ENCODE measurements at regions not wholly inside any gene's neighbourhood (a gene's known extent, or its start where the extent isn't known, plus 50 kb on each side); places are given as distances from the start of the nearest gene placed in this dataset.

- POLR2A ChIA-PET: interaction anchor here (1.0 kb wide), 1 partner anchor 330 kb away, joined by 3 read pairs; no protein-coding TSS in a partner anchor
Measured at GRCh38 chr14:71472356-71473340, 459.6 kb upstream of the RGS6 start.

GRCh38 chr14:71473843-71474242, 458.4 kb upstream of the RGS6 start:
- ChIA-PET CTCF (no interaction called here), POLR2A (interaction anchor here (1.0 kb wide), 1 partner anchor 331 kb away, joined by 3 read pairs; no protein-coding TSS in a partner anchor)

More at GRCh38 chr14:71472356-71473340, 459.6 kb upstream of the RGS6 start:
- CTCF ChIA-PET: interaction anchor here (0.7 kb wide), 1 partner anchor 74 kb away, joined by 4 read pairs; no protein-coding TSS in a partner anchor

DNA sequence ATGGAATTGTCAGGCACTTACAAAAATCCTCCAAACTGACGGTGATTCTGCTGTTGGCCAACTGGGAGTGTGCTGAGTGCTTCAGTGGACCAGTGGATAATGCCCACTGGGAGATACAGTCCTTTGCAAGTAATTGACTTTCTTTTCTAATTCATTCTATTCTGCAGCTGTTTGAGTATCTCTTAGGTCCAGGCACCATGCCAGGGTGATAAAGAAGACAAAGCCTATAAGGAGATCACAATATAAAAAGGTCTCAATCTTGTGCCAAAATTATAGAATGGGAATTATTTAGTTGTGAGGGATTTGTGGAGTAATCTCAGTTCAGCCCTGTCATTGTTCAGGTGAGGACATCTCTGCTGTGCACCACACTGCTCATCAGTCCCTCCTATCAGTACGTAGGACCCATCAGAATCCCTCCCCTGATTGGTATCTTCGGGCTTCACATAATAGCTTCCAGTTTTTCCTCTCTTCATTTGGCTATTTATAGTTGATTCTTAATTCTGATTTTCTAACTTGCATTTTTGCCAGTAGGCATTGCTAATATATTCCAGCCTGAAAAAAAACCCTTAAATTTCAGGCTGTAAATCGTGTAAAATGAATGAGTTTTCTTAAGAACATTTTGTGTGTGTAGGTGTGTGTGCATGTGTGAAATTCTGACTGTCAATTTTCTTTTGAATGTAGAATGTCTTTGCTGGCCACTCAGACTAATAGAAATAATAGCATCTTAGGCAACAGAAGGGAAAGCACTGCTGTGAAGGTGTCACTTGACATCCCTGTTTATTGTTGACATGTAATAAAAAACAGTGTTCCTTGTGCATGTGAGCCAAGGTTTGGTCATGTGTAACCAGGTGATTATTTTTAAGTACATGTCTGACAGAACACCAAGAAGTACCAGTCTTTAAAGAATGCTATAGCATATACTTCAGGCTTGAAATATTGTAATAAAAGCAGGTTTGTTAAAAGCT, 457.6 kb upstream of the RGS6 start:
- ChIA-PET CTCF (no interaction called here), POLR2A (no interaction called here)

DNA sequence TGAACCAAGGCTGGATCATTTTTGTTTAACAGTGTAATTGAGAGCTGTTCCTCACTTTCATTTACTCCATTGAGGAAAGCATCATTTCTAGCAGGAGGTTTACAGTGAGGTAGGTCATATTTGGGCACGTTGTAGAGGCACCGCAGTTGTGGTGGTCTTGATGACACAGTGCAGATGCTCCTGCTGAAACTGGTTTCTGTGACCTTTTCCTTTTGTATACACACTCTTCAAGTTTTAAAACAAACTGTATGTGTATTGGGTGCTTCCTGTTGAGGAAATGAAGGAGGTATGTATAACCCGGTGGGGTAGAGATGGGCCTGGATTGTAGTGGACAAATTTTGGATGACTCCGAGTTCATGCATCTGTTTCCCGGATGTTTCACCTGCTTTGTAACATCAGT, 456.3 kb upstream of the RGS6 start:
- CTCF ChIA-PET: no interaction called here
- POLR2A ChIA-PET: interaction anchor here (0.6 kb wide), 1 partner anchor 164 kb away, joined by 3 read pairs; no protein-coding TSS in a partner anchor

GRCh38 chr14:71478542-71478941, 453.7 kb upstream of the RGS6 start:
- ChIA-PET POLR2A (no interaction called here), CTCF (no interaction called here)

DNA sequence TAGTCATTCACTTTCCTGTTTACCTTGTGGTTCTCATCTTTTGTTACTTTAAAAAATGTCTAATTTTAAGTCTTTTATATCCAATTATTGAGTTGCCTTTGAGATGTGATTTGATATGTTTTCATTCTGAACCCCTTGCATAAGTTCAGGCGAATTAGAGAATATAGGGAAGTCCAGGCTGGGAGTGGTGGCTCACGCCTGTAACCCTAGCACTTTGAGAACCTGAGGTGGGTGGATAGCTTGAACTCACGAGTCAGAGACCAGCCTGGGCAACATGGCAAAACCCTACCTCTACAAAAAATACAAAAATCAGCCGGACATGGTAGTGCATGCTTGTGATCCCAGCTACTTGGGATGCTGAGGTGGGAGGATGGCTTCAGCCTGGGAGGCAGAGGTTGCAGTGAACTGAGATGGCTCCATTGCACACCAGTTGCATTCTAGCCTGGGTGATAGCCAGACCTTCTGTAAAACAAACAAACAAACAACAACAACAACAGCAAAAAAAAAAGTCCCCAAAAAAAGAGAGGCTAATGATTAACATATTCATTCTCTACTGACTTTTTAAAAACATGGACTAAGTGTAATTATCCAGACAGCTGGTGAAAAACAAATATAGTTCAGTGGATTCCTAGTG, 451.1 kb upstream of the RGS6 start:
- ChIA-PET CTCF (no interaction called here), POLR2A (no interaction called here)

GRCh38 chr14:71482671-71483070, 449.6 kb upstream of the RGS6 start:
- CTCF ChIA-PET: no interaction called here
- POLR2A ChIA-PET: no interaction called here

- ChIA-PET POLR2A (no interaction called here), CTCF (no interaction called here)
Measured at GRCh38 chr14:71483154-71483553, 449.1 kb upstream of the RGS6 start.

DNA sequence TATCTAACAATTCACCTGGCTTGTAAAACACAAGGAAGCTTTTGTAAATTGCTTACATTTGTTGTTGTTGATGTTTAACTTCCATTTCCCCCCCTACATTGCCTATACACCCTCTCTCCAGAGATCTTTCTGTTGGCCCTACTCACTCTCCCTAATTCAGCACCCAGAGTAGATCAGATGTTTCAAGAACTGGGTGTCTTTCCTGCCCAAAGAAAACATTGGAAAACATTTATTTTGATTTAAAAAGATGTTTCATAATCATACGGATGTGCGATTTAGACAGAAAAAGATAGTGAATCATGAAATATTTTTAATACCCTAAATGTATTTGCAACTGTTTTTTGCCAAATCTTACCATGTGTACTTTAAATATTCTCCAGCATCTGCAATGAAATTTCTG, 446.4 kb upstream of the RGS6 start:
- CTCF ChIA-PET: no interaction called here
- POLR2A ChIA-PET: no interaction called here

DNA sequence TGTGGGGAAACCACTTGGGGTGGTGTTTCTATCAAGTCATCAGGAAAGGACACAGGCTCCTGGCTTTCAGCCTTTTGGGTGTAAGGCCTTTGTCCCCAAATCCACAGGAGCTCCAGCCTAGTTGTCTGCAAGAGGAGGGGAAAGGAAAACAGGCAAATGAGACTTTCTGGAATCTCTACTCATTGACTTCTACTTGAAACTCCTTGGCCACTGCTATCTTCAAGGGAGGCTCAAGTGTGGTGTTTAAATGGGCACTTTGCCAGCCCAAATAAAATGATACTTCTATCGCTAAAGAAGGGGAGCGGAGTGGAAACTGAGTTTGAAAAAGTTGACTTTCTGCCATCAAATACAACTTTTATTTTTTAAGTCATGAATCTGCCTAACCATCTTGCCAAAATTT, 445.9 kb upstream of the RGS6 start:
- POLR2A ChIA-PET: no interaction called here
- CTCF ChIA-PET: no interaction called here

- ChIA-PET POLR2A (no interaction called here), CTCF (no interaction called here)
Measured at GRCh38 chr14:71487449-71487848, 444.8 kb upstream of the RGS6 start.

- ChIA-PET POLR2A (no interaction called here), CTCF (no interaction called here)
Measured at GRCh38 chr14:71487941-71488340, 444.3 kb upstream of the RGS6 start.

DNA sequence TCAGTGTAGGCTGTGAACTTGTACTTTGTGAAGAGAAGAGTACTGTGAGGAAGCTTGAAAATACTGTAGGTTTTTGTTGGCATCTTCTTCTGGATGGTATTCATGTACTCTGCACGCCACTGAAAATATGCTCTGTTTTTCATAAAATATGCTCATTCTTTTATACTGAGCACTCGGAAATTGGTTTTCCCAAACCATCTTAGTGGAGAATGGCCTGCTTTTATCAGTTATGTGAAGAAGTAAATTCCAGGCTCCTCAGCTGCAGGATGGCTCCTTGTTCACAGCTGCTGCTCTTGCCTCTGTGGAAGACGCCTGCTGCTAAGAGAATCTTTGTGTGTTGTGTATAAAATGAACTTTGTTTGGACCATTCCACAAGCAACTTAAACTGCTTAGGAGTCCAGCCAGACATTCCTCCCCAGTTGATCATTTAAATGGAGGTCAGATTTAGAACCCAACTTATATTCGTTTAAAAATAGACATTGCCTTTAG, 443.5 kb upstream of the RGS6 start:
- ChIA-PET CTCF (no interaction called here), POLR2A (no interaction called here)

DNA sequence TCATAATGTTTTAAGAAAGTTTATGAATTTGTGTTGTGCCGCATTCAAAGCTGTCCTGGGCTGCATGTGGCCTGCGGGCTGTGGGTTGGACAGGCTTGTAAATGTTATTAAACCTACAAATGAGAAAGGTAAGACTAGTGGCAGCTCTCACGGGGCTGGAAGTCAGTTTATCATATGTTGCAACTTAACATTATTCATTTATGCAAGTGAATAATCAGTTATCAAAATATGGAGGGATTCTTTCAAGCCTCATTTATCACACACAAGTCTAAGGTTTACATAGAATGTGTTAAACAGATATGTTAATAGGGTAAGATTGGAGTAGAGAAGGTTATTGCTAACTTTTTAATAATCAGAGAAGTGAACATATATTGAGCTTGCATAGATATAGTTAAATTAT, 442.5 kb upstream of the RGS6 start:
- CTCF ChIA-PET: interaction anchor here (0.5 kb wide), 1 partner anchor 221 kb away, joined by 4 read pairs; no protein-coding TSS in a partner anchor
- POLR2A ChIA-PET: interaction anchor here (0.5 kb wide), 1 partner anchor 207 kb away, joined by 3 read pairs; no protein-coding TSS in a partner anchor

DNA sequence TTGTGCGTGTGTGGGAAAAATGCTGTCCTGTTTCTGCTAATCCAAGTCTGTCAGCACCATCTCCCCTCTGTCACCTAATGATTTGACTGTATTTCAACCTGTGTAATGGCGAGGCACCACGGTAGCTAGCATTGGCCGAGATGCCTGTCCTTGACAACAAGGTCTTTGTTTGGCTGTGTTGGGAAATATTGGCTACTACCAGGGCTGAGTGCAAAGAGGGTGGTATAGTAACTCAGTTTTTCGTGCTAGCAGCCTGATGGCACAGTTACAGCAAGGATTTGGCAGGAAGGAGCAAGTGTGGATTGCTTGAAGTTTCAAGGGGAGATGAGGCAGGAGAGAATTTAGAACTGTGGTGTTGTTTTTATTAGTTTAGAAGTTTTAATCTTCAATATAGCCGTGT, 440.3 kb upstream of the RGS6 start:
- CTCF ChIA-PET: interaction anchor here (0.7 kb wide), 1 partner anchor 7 kb away, joined by 3 read pairs; no protein-coding TSS in a partner anchor
- POLR2A ChIA-PET: no interaction called here

DNA sequence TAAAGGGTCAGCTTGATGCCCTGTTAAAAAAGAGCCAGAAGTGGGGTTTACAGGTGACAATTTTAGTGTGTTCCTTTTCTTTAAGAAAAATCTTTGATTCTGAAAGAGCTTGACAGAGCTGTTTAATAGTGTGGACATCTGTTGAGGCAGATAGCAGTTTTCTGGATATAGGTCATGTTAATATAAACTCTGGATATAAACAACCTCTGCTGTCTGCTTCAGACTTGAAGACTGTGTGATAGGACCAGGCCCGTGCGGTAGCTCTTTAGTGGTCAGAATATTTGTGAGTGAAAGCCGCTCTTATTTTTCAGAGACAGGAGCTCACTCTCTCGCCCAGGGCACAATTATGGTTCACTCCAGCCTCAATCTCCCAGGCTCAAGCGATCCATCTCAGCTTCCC, 439.9 kb upstream of the RGS6 start:
- ChIA-PET CTCF (no interaction called here), POLR2A (no interaction called here)

DNA sequence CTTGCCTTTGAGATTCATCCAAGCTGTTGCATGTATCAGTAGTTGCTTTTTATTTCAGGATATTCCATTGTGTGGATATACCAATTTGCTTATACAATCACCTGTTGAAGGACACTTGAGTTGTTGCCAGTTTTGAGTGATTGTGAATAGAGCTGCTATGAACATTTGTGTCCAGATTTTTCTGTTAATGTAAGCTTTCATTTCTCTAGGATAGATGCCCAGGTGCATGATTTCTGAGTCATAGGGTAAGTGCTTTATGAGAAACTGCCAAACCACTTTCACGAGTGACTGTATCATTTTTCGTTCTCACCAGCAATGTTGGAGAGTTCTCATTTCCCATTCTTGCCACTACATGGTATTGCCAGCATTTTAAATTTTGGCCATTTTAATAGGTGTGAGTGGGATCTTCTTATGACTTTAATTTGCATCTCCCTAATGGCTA, 434.6 kb upstream of the RGS6 start:
- POLR2A ChIA-PET: interaction anchor here (0.7 kb wide), 2 partner anchors 57 to 172 kb away, joined by 3 to 4 read pairs; no protein-coding TSS in a partner anchor
- CTCF ChIA-PET: no interaction called here

GRCh38 chr14:71498212-71498611, 434.0 kb upstream of the RGS6 start:
- POLR2A ChIA-PET: interaction anchor here (0.7 kb wide), 1 partner anchor 172 kb away, joined by 4 read pairs; no protein-coding TSS in a partner anchor
- CTCF ChIA-PET: no interaction called here

DNA sequence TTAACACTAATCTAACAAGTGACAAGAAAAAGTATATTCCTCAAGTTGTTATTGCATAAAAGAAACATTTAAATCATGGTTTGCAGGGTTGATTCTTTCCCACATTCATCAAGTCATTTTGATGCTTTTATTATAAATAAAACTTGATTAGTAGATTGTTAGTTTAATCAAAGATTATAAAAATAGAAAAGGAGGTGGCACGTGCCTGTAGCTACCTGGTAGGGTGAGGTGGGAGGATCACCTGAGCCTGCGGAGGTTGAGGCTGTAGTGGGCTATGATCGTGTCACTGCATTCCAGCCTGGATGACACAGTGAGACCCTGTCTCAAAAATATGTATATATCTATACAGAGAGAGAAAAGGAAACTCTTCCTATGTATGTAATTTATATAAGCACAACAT, 433.2 kb upstream of the RGS6 start:
- ChIA-PET CTCF (interaction anchor here (0.6 kb wide), 1 partner anchor 7 kb away, joined by 3 read pairs; no protein-coding TSS in a partner anchor), POLR2A (no interaction called here)

Data from activated CD8-positive, alpha-beta memory T cell treated with anti-CD3 and anti-CD28 coated beads for 36 hours (primary cell).